ENCODE measurements at regions not wholly inside any gene's neighbourhood (a gene's known extent, or its start where the extent isn't known, plus 50 kb on each side); places are given as distances from the start of the nearest gene placed in this dataset.

- Mint-ChIP-seq H3K4me1 (no peaks in the 10 kb centered on the region), H3K4me3 (no peak overlapping the region)
Observed at GRCh38 chr6:121956782-121957181, 442.7 kb upstream of the HSF2 start.

GRCh38 chr6:121959501-121959900, 440.0 kb upstream of the HSF2 start:
- ATAC-seq (ENCODE audit: low read depth), result no peak
- Mint-ChIP-seq H3K4me3 (no peak overlapping the region), H3K27ac (no peak overlapping the region), H3K9me3 (no peaks in the 10 kb centered on the region), H3K4me1 (no peaks in the 10 kb centered on the region), H3K27me3 (no peaks in the 10 kb centered on the region), H3K36me3 (no peaks in the 10 kb centered on the region)
- DNase-seq (ENCODE audit: low spot score in 2 of 2), result no peak

More at GRCh38 chr6:121956782-121957181, 442.7 kb upstream of the HSF2 start:
- no peaks in the 10 kb centered on the region for H3K36me3 Mint-ChIP-seq
- H3K9me3 Mint-ChIP-seq, result no peaks in the 10 kb centered on the region
- no peak for ATAC-seq (ENCODE audit: low read depth)
- no peak overlapping the region for H3K27ac Mint-ChIP-seq
- H3K27me3 Mint-ChIP-seq, result no peaks in the 10 kb centered on the region
- DNase-seq (ENCODE audit: low spot score in 2 of 2), result no peak

- H3K4me1 Mint-ChIP-seq, result no peaks in the 10 kb centered on the region
- ATAC-seq (ENCODE audit: low read depth) (no peak), DNase-seq (ENCODE audit: low spot score in 2 of 2) (no peak)
- H3K36me3 Mint-ChIP-seq, result no peaks in the 10 kb centered on the region
- H3K27me3 Mint-ChIP-seq, result no peaks in the 10 kb centered on the region
- no peak overlapping the region for H3K27ac Mint-ChIP-seq
- H3K4me3 Mint-ChIP-seq, result no peak overlapping the region
- H3K9me3 Mint-ChIP-seq, result no peaks in the 10 kb centered on the region
Observed at GRCh38 chr6:121961619-121962125, 437.8 kb upstream of the HSF2 start.

- Mint-ChIP-seq H3K4me3 (no peak overlapping the region), H3K36me3 (no peaks in the 10 kb centered on the region), H3K4me1 (no peaks in the 10 kb centered on the region), H3K27me3 (no peaks in the 10 kb centered on the region), H3K9me3 (no peaks in the 10 kb centered on the region), H3K27ac (no peak overlapping the region)
- DNase-seq (ENCODE audit: low spot score in 2 of 2) (no peak), ATAC-seq (ENCODE audit: low read depth) (no peak)
Observed at GRCh38 chr6:121963826-121964225, 435.6 kb upstream of the HSF2 start.

GRCh38 chr6:121965739-121966138, 433.7 kb upstream of the HSF2 start:
- no peaks in the 10 kb centered on the region for H3K4me1 Mint-ChIP-seq
- no peak for ATAC-seq (ENCODE audit: low read depth)
- H3K27me3 Mint-ChIP-seq, result no peaks in the 10 kb centered on the region
- no peak for DNase-seq (ENCODE audit: low spot score in 2 of 2)
- H3K27ac Mint-ChIP-seq, result no peak overlapping the region
- H3K36me3 Mint-ChIP-seq, result no peaks in the 10 kb centered on the region
- no peak overlapping the region for H3K4me3 Mint-ChIP-seq
- H3K9me3 Mint-ChIP-seq, result no peaks in the 10 kb centered on the region

GRCh38 chr6:121967631-121968030, 431.8 kb upstream of the HSF2 start:
- Mint-ChIP-seq H3K27ac (no peak overlapping the region), H3K36me3 (no peaks in the 10 kb centered on the region)

GRCh38 chr6:121971931-121972335, 427.5 kb upstream of the HSF2 start:
- DNase-seq (ENCODE audit: low spot score in 2 of 2) (no peak), ATAC-seq (ENCODE audit: low read depth) (no peak)
- Mint-ChIP-seq H3K9me3 (no peaks in the 10 kb centered on the region), H3K27ac (no peak overlapping the region), H3K4me3 (no peak overlapping the region), H3K36me3 (no peaks in the 10 kb centered on the region), H3K27me3 (no peaks in the 10 kb centered on the region), H3K4me1 (no peaks in the 10 kb centered on the region)

More at GRCh38 chr6:121967631-121968030, 431.8 kb upstream of the HSF2 start:
- no peaks in the 10 kb centered on the region for H3K9me3 Mint-ChIP-seq
- no peak for DNase-seq (ENCODE audit: low spot score in 2 of 2)
- H3K4me1 Mint-ChIP-seq, result no peaks in the 10 kb centered on the region
- no peak overlapping the region for H3K4me3 Mint-ChIP-seq
- no peaks in the 10 kb centered on the region for H3K27me3 Mint-ChIP-seq
- ATAC-seq (ENCODE audit: low read depth), result no peak

GRCh38 chr6:121984956-121985355, 414.5 kb upstream of the HSF2 start:
- H3K9me3 Mint-ChIP-seq, result peaks cover 9% of the 10 kb centered on the region
- no peak for DNase-seq (ENCODE audit: low spot score in 2 of 2)
- H3K27ac Mint-ChIP-seq, result no peak overlapping the region
- H3K36me3 Mint-ChIP-seq, result no peaks in the 10 kb centered on the region
- no peak for ATAC-seq (ENCODE audit: low read depth)
- H3K27me3 Mint-ChIP-seq, result no peaks in the 10 kb centered on the region
- H3K4me3 Mint-ChIP-seq, result no peak overlapping the region
- no peaks in the 10 kb centered on the region for H3K4me1 Mint-ChIP-seq

- Mint-ChIP-seq H3K27ac (no peak overlapping the region), H3K4me1 (no peaks in the 10 kb centered on the region), H3K4me3 (no peak overlapping the region), H3K36me3 (no peaks in the 10 kb centered on the region), H3K9me3 (peaks cover 5% of the 10 kb centered on the region), H3K27me3 (no peaks in the 10 kb centered on the region)
- no peak for ATAC-seq (ENCODE audit: low read depth)
- DNase-seq (ENCODE audit: low spot score in 2 of 2), result no peak
Observed at GRCh38 chr6:121993362-121993761, 406.1 kb upstream of the HSF2 start.

- no peak for DNase-seq (ENCODE audit: low spot score in 2 of 2)
- Mint-ChIP-seq H3K4me1 (no peaks in the 10 kb centered on the region), H3K27ac (no peak overlapping the region), H3K27me3 (no peaks in the 10 kb centered on the region), H3K4me3 (no peak overlapping the region), H3K9me3 (peaks cover 5% of the 10 kb centered on the region), H3K36me3 (no peaks in the 10 kb centered on the region)
- ATAC-seq (ENCODE audit: low read depth), result no peak
Observed at GRCh38 chr6:121994919-121995318, 404.5 kb upstream of the HSF2 start.

GRCh38 chr6:121998631-121999030, 400.8 kb upstream of the HSF2 start:
- Mint-ChIP-seq H3K9me3 (peaks cover 4% of the 10 kb centered on the region), H3K36me3 (no peaks in the 10 kb centered on the region), H3K4me1 (no peaks in the 10 kb centered on the region), H3K27me3 (no peaks in the 10 kb centered on the region), H3K27ac (no peak overlapping the region), H3K4me3 (no peak overlapping the region)
- ATAC-seq (ENCODE audit: low read depth), result no peak
- DNase-seq (ENCODE audit: low spot score in 2 of 2), result no peak

GRCh38 chr6:121999456-122000065, 399.9 kb upstream of the HSF2 start:
- no peak overlapping the region for H3K27ac Mint-ChIP-seq
- ATAC-seq (ENCODE audit: low read depth) (no peak), DNase-seq (ENCODE audit: low spot score in 2 of 2) (no peak)
- peaks cover 5% of the 10 kb centered on the region for H3K9me3 Mint-ChIP-seq
- no peaks in the 10 kb centered on the region for H3K36me3 Mint-ChIP-seq
- no peaks in the 10 kb centered on the region for H3K4me1 Mint-ChIP-seq
- H3K27me3 Mint-ChIP-seq, result peaks cover 2% of the 10 kb centered on the region
- no peak overlapping the region for H3K4me3 Mint-ChIP-seq

GRCh38 chr6:122005661-122006060, 393.8 kb upstream of the HSF2 start:
- ATAC-seq (ENCODE audit: low read depth), result no peak
- H3K27me3 Mint-ChIP-seq, result peaks cover 2% of the 10 kb centered on the region
- H3K4me3 Mint-ChIP-seq, result no peak overlapping the region
- no peak overlapping the region for H3K27ac Mint-ChIP-seq
- H3K9me3 Mint-ChIP-seq, result peaks cover 5% of the 10 kb centered on the region
- H3K4me1 Mint-ChIP-seq, result no peaks in the 10 kb centered on the region
- H3K36me3 Mint-ChIP-seq, result no peaks in the 10 kb centered on the region
- DNase-seq (ENCODE audit: low spot score in 2 of 2), result no peak

GRCh38 chr6:122007339-122007738, 392.1 kb upstream of the HSF2 start:
- H3K9me3 Mint-ChIP-seq, result peaks cover 5% of the 10 kb centered on the region
- ATAC-seq (ENCODE audit: low read depth) (no peak), DNase-seq (ENCODE audit: low spot score in 2 of 2) (no peak)
- H3K27me3 Mint-ChIP-seq, result peaks cover 2% of the 10 kb centered on the region
- H3K36me3 Mint-ChIP-seq, result no peaks in the 10 kb centered on the region
- no peak overlapping the region for H3K4me3 Mint-ChIP-seq
- H3K27ac Mint-ChIP-seq, result no peak overlapping the region
- no peaks in the 10 kb centered on the region for H3K4me1 Mint-ChIP-seq
